H9 (cell line): ENCODE measurements at regions not wholly inside any gene's neighbourhood (a gene's known extent, or its start where the extent isn't known, plus 50 kb on each side); places are given as distances from the start of the nearest gene placed in this dataset.

ENCODE experiments used
- DNase-seq: peaks from one replicate; pipeline ENCODE4 v3.0.0-alpha.2; 2017
- H2AFZ ChIP-seq: one replicate; pipeline ENCODE4 v1.6.1; 2013; ENCODE audit warnings: mild to moderate bottlenecking, low read length, control low read depth, moderate library complexity
- H2AK5ac ChIP-seq: 2 replicates; pipeline ENCODE4 v1.6.1; 2013; ENCODE audit warnings: low read length, control low read depth, mixed read lengths; ENCODE audit not compliant: insufficient read length
- H2BK120ac ChIP-seq: one replicate; pipeline ENCODE4 v1.6.1; 2013; ENCODE audit warnings: low read depth, mild to moderate bottlenecking, low read length, control low read depth, inconsistent platforms; ENCODE audit not compliant: poor library complexity, severe bottlenecking
- H2BK12ac ChIP-seq: 2 replicates; pipeline ENCODE4 v1.6.1; 2013; ENCODE audit warnings: low read length, control low read depth, mixed read lengths, low read depth; ENCODE audit not compliant: insufficient read length
- H2BK15ac ChIP-seq: 2 replicates; pipeline ENCODE4 v1.6.1; 2013; ENCODE audit warnings: low read depth, low read length, control low read depth
- H2BK20ac ChIP-seq: one replicate; pipeline ENCODE4 v1.6.1; 2013; ENCODE audit warnings: low read depth, mild to moderate bottlenecking, low read length, control low read depth, inconsistent platforms; ENCODE audit not compliant: poor library complexity, severe bottlenecking
- H2BK5ac ChIP-seq: 2 replicates; pipeline ENCODE4 v1.6.1; 2013; ENCODE audit warnings: low read length, control low read depth, mixed read lengths; ENCODE audit not compliant: insufficient read length
- H3K14ac ChIP-seq: 2 replicates; pipeline ENCODE4 v1.6.1; 2013; ENCODE audit warnings: low read length, control low read depth; ENCODE audit not compliant: insufficient read depth
- H3K18ac ChIP-seq: 2 replicates; pipeline ENCODE4 v1.6.1; 2013; ENCODE audit warnings: low read depth, mild to moderate bottlenecking, mixed read lengths, low read length, control low read depth; ENCODE audit not compliant: insufficient read length
- H3K23ac ChIP-seq: 2 replicates; pipeline ENCODE4 v1.6.1; 2013; ENCODE audit warnings: low read length, control low read depth, mixed read lengths, low read depth; ENCODE audit not compliant: insufficient read length
- H3K23me2 ChIP-seq: 2 replicates; pipeline ENCODE4 v1.6.1; 2013; ENCODE audit warnings: low read depth, mild to moderate bottlenecking, mixed read lengths, low read length, control low read depth; ENCODE audit not compliant: insufficient read length, poor library complexity, severe bottlenecking
- H3K27ac ChIP-seq: 2 replicates; pipeline ENCODE4 v1.5.1; 2013; ENCODE audit warnings: low read length, control low read depth, mixed read lengths, low read depth; ENCODE audit not compliant: insufficient read length
- H3K27me3 ChIP-seq: 2 replicates; pipeline ENCODE4 v1.6.1; 2013; ENCODE audit warnings: low read length, control low read depth, inconsistent platforms; ENCODE audit not compliant: insufficient read depth
- H3K4ac ChIP-seq: 2 replicates; pipeline ENCODE4 v1.6.1; 2013; ENCODE audit warnings: low read depth, mild to moderate bottlenecking, control low read depth, inconsistent platforms, low read length, moderate library complexity
- H3K4me1 ChIP-seq: 2 replicates; pipeline ENCODE4 v1.6.1; 2013; ENCODE audit warnings: low read length, control low read depth, inconsistent platforms; ENCODE audit not compliant: insufficient read depth
- H3K4me2 ChIP-seq: 2 replicates; pipeline ENCODE4 v1.6.1; 2013; ENCODE audit warnings: low read length, control low read depth, mixed read lengths; ENCODE audit not compliant: insufficient read length, insufficient read depth
- H3K56ac ChIP-seq: 2 replicates; pipeline ENCODE4 v1.6.1; 2013; ENCODE audit warnings: low read depth, mild to moderate bottlenecking, mixed read lengths, low read length, control low read depth; ENCODE audit not compliant: insufficient read length
- H3K79me1 ChIP-seq: 2 replicates; pipeline ENCODE4 v1.6.1; 2013; ENCODE audit warnings: low read depth, mild to moderate bottlenecking, moderate library complexity, low read length, control low read depth, inconsistent platforms; ENCODE audit not compliant: insufficient read depth, poor library complexity, severe bottlenecking
- H3K79me2 ChIP-seq: 2 replicates; pipeline ENCODE4 v1.6.1; 2013; ENCODE audit warnings: low read length, control low read depth, inconsistent platforms; ENCODE audit not compliant: insufficient read depth
- H3K9ac ChIP-seq: 2 replicates; pipeline ENCODE4 v1.6.1; 2013; ENCODE audit warnings: low read length, control low read depth, mixed read lengths; ENCODE audit not compliant: insufficient read length; ENCODE audit errors: extremely low read depth
- H3K9me3 ChIP-seq: one replicate; pipeline ENCODE4 v1.6.1; 2013; ENCODE audit warnings: low read depth, low read length, inconsistent platforms; ENCODE audit not compliant: control insufficient read depth
- H3T11ph ChIP-seq: one replicate; pipeline ENCODE4 v1.6.1; 2013; ENCODE audit warnings: mild to moderate bottlenecking, low read length, control low read depth, inconsistent platforms
- H4K20me1 ChIP-seq: one replicate; pipeline ENCODE4 v1.6.1; 2013; ENCODE audit not compliant: control insufficient read depth, insufficient read length, insufficient read depth
- H4K5ac ChIP-seq: 2 replicates; pipeline ENCODE4 v1.6.1; 2013; ENCODE audit warnings: low read depth, mild to moderate bottlenecking, mixed read lengths, low read length, control low read depth; ENCODE audit not compliant: insufficient read length
- H4K8ac ChIP-seq: replicated peaks from 2 replicates; pipeline ENCODE4 v1.6.1; 2013; ENCODE audit warnings: low read length, control low read depth, mixed read lengths, low read depth; ENCODE audit not compliant: insufficient read length
- H4K91ac ChIP-seq: 2 replicates; pipeline ENCODE4 v1.6.1; 2013; ENCODE audit warnings: low read depth, mild to moderate bottlenecking, moderate library complexity, mixed read lengths, low read length, control low read depth; ENCODE audit not compliant: insufficient read length
- H3K27ac Mint-ChIP-seq, 3 experiments: 2 replicates in 2 of 3; 3 replicates in 1 of 3; pipeline ENCODE4 v1.8.0; 2020 to 2021; ENCODE audit warnings: mixed read lengths in 3 of 3, mild to moderate bottlenecking in 1 of 3, moderate library complexity in 1 of 3
- H3K27me3 Mint-ChIP-seq: 2 replicates; pipeline ENCODE4 v1.8.0; 2021; ENCODE audit warnings: low read depth, mild to moderate bottlenecking, moderate library complexity, mixed read lengths
- H3K36me3 Mint-ChIP-seq, 3 experiments: 2 replicates in 2 of 3; 3 replicates in 1 of 3; pipeline ENCODE4 v1.8.0; 2020 to 2021; ENCODE audit warnings: low read depth in 3 of 3, mixed read lengths in 3 of 3; ENCODE audit not compliant: insufficient read depth in 1 of 3
- H3K4me1 Mint-ChIP-seq, 2 experiments: 2 replicates each; pipeline ENCODE4 v1.8.0; 2020; ENCODE audit warnings: mixed read lengths in 2 of 2
- H3K4me3 Mint-ChIP-seq, 2 experiments: 2 replicates in 1 of 2; 3 replicates in 1 of 2; pipeline ENCODE4 v1.8.0; 2020 to 2021; ENCODE audit warnings: mild to moderate bottlenecking in 2 of 2, mixed read lengths in 2 of 2, moderate library complexity in 1 of 2
- H3K9me3 Mint-ChIP-seq, 2 experiments: 2 replicates in 1 of 2; 3 replicates in 1 of 2; pipeline ENCODE4 v1.8.0; 2020; ENCODE audit warnings: mild to moderate bottlenecking in 2 of 2, mixed read lengths in 2 of 2, moderate library complexity in 1 of 2
- CTCF ChIP-seq: fragments of 200-600 bp; sonication (generic); conservative IDR thresholded peaks from 3 replicates; pipeline ENCODE4 v1.8.0; 2021; ENCODE audit warnings: antibody characterized with exemption, mild to moderate bottlenecking
- WGBS: extraction: QIAGEN DNeasy Blood & Tissue Kit; methylation state at CpG from one replicate; pipeline ENCODE4 v1.1.7; 2013; ENCODE audit warnings: missing lambda C conversion rate, low lambda C conversion rate, mixed read lengths; ENCODE audit not compliant: insufficient read length; ENCODE audit errors: extremely low coverage; 5-methylcytosine and 5-hydroxymethylcytosine counted together

GRCh38 chr12:60977966-60978365 is 1282.2 kb upstream of the USP15 start:
- Histone ChIP-seq H3K23me2 (no peaks in the 10 kb centered on the region), H3K9ac (no peak overlapping the region), H3K27me3 (no peaks in the 10 kb centered on the region), H3K4me2 (no peak overlapping the region), H2BK20ac (no peak overlapping the region), H3K56ac (no peak overlapping the region), H4K5ac (no peak overlapping the region), H3K14ac (no peak overlapping the region), H2BK12ac (no peak overlapping the region), H3K4me1 (no peaks in the 10 kb centered on the region; the same call in 1 of the 2 replicates), H3K79me2 (no peaks in the 10 kb centered on the region), H2AFZ (peak overlapping the region; percentile 78), H2BK5ac (no peak overlapping the region), H4K20me1 (no peaks in the 10 kb centered on the region), H3K27ac (no peak overlapping the region), H4K91ac (no peak overlapping the region), H2BK15ac (no peak overlapping the region), H3K23ac (no peak overlapping the region), H3K9me3 (no peaks in the 10 kb centered on the region), H3T11ph (no peak overlapping the region), H3K18ac (no peak overlapping the region), H2AK5ac (no peak overlapping the region), H3K4ac (no peak overlapping the region), H2BK120ac (no peak overlapping the region), H4K8ac (no peak overlapping the region), H3K79me1 (no peaks in the 10 kb centered on the region)
- H3K36me3 Mint-ChIP-seq = peaks cover 0 to 4% (median 0%) of the 10 kb centered on the region in 3 experiments; a peak in 3 of 7 replicates
- no peak overlapping the region for H3K4me3 Mint-ChIP-seq
- peaks cover 0 to 13% of the 10 kb centered on the region in 2 experiments; a peak in 3 of 5 replicates for H3K9me3 Mint-ChIP-seq
- H3K4me1 Mint-ChIP-seq = peaks cover 12 to 29% of the 10 kb centered on the region in 2 experiments
- peak; percentile 67 for TF ChIP-seq CTCF
- no CpG with 5 or more reads among the region's 3 CpGs for WGBS
- H3K27me3 Mint-ChIP-seq = no peaks in the 10 kb centered on the region
- H3K27ac Mint-ChIP-seq = no peak overlapping the region; a peak in 1 of 7 replicates
- DNase-seq = peak; percentile 41
